ENCODE measurements at regions not wholly inside any gene's neighbourhood (a gene's known extent, or its start where the extent isn't known, plus 50 kb on each side); places are given as distances from the start of the nearest gene placed in this dataset.

DNA sequence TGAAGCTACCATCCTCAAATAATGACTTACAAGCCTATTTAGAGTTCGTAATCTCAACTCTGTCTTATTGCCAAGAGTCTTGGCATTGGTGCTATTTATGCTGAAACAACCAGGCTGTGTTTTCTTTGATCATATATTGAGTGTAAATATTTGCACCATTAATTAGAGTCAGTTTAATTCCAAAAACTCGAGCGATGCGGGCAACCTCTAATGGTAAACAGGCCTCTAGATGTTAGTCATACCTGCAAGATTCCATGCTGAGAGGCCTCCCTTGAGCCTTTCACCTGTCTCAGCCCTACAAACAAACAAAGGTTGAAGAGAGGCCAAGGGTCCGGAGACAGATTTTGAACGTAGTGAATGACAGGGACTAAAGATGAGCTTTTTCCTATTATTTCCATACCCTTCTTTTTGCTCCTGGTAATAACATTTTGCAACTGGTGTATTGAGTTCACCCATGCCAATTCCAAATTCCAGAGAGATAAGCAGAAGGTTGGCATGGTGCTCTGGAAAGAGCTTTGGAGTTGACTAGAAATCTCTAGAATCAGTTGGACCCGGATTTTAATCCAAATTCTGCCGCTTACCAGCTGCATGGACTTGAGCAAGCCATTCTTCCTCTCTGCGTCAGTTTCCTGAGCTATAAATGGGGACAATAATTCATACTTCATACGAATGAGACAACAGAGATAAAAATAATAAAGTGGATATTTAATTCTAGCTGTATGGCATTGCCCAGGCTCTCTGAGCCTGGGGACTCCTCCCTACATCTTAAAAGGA lies 99.1 kb upstream of the ANO1 start:
- no peak for DNase-seq

DNA sequence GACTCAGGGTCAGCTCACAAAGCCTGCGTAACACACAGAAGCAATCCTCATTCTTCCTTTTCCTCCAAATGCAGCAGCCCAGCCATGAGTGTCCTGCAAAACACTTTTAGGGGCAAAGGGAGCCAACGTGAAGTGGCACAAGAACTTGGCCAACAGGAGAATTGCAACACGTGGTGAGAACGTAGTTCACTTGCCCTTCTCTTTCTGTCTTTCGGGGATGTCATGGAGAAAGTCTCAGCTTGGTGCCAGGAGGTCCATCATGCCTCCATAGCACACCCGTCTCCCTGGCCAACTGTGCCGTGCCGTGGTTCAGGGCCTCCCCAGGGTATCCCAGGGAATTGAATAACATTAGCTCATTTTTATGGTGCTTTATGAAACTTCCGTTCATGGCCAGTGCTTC lies 98.5 kb upstream of the ANO1 start:
- no peak for DNase-seq

DNA sequence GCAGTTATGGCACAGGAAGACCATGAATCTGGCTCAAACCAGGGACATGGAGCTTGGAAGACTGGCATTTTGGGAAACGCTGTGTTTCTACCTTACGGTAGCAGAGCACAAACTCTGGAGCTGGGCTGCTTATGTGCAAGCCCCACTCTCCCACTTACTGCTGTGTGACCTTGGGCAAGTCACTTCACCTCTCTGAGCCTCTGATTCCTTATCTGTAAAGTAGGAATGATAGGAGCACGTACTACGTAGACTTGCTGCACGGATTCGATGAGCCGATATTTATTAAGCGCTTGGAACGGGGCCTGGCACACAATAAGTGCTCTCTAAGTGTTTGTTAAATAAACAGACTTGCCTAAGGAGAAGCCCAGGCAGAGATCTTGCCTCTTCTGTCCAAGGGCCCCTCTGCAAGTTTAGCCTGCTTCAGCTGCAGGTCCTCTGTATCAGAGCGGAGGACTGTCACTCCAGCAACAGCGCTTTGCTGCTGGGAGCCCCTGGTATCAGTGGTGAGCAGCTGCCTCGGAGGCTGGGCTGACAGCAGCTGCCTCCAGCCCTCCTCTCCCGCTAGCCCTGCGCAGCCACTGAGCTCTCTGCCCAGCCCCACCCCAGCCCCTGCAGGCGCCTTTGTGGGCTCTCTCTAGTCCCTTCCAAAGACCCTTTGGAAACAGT lies 96.9 kb upstream of the ANO1 start:
- DNase-seq: no peak

DNA sequence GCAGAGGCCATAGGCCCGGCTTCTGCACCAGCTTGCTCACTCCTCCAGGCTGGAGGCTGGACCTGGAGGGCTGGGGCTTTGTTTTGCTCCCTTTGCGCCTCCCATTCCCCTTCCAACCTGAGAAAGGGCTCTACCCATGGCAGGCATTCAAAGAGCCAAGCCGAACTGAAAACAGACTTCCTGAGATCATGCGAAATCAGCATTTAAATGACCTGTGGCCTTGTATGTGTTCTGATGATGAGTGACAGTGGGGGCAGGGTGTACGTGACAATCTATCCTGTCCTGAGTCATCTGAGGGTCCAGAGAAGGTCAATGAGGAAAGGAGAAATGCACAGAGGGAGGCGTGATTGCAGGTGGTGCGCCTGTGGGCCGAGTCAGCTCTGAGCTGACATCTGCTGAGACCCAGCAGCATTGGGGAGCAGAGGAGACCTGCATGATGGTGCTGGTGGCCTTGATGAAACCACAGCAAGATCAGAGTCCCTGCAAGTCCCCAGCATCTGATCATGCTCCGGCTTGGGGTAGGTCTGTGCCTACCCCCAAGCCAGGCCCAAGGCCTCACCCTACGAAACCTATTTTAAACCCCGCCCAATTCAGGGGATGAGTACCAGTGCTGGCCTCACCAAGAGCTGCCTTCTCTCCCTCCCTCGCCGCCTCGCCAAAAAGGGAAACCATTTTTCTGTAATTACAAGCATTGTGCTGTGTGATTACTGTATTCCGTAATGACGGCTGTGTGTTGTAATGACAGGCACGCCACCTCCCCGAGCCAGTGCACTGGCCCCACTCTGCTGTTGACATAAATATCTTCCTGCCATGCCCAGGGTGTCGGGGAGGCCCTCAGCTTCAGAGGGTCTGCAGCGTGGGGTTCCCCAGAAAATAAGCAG lies 95.2 kb upstream of the ANO1 start:
- no peak for DNase-seq

DNA sequence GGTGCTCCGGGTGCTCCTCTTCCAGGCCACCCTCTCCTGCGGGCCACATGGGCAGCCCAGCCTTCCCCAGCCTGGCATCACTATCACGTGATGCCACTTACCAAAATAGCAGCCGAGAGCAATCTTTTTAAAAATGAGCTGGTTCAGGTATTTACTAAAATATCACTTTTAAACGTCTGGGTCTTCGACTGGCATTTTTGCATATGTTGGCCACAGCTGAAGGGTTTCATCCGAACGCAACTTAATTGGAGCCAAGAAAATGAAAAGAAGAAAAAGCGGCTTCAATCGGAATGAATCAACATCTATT lies 94.6 kb upstream of the ANO1 start:
- DNase-seq: no peak

DNA sequence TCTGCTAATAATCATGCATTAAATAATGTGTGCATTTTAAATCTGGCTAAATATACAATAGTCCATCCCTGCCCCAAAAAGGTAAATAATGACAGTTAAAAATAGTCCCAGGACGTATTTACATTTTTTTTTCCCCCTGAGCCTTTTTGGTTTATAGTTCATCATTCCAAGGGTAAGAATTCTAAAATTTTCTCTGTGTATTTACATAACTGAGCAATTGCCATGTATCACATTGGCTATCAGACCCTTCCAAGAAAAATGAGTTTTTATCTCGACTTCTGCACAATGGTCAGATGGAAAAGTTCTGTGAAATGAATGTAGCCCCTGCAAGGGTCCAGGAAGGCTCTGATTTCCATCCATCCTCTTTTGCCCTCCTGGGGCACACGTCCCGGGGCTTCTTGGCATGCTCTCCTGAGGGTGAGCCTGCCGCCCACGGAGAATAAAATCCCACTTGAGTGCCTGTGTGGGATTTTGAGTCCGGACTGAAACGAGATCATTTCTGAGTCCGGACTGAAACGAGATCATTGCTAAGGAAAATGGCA lies 94.1 kb upstream of the ANO1 start:
- no peak for DNase-seq

DNA sequence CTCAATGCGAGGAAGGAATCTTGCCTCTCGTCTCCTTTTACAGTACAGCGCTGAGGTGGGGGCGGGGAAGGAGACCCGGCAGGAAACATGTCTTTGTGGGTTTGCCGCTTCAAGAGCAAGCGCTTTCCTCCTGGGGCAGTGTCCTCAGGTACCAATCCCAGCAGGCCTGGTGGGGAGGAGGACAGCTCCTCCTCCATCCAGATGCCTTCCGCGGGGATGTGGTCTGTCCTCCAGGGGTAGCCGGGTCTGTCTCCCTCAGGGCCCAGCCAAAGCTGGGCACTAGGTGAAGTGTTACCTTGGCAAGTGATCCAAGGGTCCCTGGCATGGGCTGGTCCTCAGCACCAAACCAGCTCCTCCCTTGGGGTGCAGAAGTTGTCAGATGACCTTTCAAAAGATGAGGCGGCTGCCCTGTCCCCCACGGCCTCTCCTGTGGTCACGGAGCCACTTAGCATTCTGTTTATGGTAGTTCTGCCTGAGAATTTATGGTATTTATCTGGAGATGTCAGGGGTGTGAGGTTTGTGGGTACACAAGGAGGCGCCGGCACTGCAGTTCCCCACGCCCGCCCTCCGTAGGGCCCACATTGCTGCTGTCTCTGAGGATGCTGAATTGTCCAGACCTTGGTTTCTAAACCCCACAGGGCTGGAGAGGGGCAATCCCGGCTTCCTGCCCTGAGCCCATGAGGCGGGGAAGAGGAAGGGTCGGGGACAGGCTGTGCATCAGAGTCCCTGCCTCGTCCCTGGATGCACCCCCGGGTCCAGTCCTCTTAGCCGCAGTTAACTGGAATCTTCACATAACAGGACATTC lies 93.5 kb upstream of the ANO1 start:
- no peak for DNase-seq

- no peak for DNase-seq
These were observed 92.8 kb upstream of the ANO1 start for GRCh38 chr11:69985331-69985640.

GRCh38 chr11:69985641-69986439 lies 92.3 kb upstream of the ANO1 start:
- no peak for DNase-seq

- no peak for DNase-seq
These were observed 91.7 kb upstream of the ANO1 start for GRCh38 chr11:69986440-69986787.

GRCh38 chr11:69986830-69987229 lies 91.3 kb upstream of the ANO1 start:
- DNase-seq: no peak

DNA sequence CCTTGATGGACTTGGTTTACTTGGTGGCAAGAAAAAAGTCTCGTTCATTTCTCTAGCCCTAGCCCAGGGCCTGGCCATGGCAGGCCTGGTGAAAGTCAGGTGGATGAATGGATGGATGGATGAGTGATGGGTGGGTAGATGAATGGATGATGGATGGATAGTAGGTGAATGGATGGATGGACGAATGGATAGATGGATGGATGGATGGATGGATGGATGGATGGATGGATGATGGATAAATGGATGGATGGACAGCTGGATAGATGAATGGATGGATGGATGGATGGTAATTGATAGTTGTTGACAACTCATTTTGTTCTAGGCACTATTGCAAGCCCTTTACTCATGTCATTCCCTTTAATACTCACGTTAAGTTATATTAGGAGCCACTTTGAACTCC lies 86.1 kb upstream of the ANO1 start:
- DNase-seq: no peak

GRCh38 chr11:69992943-69993694 lies 85.0 kb upstream of the ANO1 start:
- DNase-seq: no peak

GRCh38 chr11:69994810-69995209 lies 83.3 kb upstream of the ANO1 start:
- DNase-seq: no peak

- no peak for DNase-seq
These were observed 82.4 kb upstream of the ANO1 start for GRCh38 chr11:69995697-69996096.

DNA sequence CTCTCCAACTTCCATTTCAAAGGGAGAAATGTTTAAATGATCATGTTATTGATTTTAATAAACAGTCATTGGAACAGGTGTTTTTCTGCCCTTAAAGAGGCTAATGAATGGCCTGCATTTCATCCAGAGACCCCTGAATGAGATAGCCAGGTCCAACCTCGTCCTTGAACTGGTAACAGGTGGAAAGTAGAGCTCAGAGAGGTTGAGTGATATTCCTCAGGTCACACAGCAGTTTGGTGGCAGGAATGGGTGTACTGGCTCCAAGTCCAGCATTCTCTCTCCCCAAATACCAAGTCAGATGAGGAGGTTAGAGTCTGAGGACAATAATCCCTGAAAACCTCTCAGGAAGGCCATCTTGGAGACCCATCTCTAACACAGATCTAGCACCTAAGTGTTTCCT lies 81.7 kb upstream of the ANO1 start:
- no peak for DNase-seq

GRCh38 chr11:69997352-69997751 lies 80.8 kb upstream of the ANO1 start:
- no peak for DNase-seq

GRCh38 chr11:69999721-70000120 lies 78.4 kb upstream of the ANO1 start:
- DNase-seq: no peak

GRCh38 chr11:70000228-70000627 lies 77.9 kb upstream of the ANO1 start:
- DNase-seq: no peak

DNA sequence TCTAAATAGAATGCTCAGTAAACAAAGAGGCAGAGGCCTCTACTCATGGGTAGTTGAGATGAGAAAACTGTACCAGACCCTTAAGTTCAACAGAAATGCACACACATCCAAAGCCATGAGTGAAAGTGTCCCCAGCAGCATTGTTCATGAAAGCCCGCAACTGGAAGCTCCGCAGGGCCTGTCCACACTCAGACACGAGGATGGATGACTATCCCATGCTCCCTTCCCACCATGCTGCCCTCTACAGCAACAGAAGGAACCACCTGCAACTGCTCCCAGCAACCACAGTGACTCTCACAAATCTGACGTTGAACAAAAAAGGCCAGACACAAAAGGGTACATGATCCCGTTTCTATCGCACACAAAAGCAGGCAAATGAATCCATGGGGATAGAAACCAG lies 76.9 kb upstream of the ANO1 start:
- DNase-seq: no peak

DNA sequence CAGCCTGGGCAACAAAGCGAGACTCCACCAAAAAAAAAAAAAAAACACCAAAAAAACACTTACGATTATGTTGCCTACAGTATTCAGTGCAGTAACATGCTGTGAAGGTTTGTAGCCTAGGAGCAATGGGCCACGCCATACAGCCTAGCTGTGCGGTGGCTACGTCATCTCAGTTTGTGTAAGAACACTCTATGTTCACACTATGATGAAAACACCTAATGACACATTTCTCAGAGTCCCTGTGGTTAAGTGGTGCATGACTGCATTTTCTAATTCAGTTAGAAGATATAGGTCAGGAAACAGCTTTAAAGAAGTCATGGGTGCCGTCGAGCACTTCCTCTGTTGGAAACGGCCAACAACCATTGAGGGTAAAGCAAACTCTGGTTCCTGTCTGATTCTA lies 75.7 kb upstream of the ANO1 start:
- no peak for DNase-seq

Measured in NCI-H2081 (cell line).